Spleen (tissue), 7 donors: ENCODE measurements at regions not wholly inside any gene's neighbourhood (a gene's known extent, or its start where the extent isn't known, plus 50 kb on each side); places are given as distances from the start of the nearest gene placed in this dataset.

Experiments
- POLR2A ChIP-seq, 3 donors: fragments of 450-650 bp; IDR thresholded peaks; one replicate each; pipeline ENCODE4 v1.5.1; 2017; ENCODE audit warnings: antibody characterized with exemption in 3 of 3, mild to moderate bottlenecking in 1 of 3
- POLR2AphosphoS5 ChIP-seq, 3 donors: sonication (generic); formaldehyde crosslinking; IDR thresholded peaks; one replicate each; pipeline ENCODE4 v1.5.1; 2017; ENCODE audit warnings: antibody characterized with exemption in 3 of 3
- TF ChIP-seq, protein P1 (sequence below), 11 experiments: fragments of 200-600 bp in 7 of 11; fragments of 450-650 bp in 4 of 11; sonication (generic) in 4 of 11; IDR thresholded peaks in 8 of 11; conservative IDR thresholded peaks in 3 of 11; 1 replicate in 7 of 11; 2 replicates in 4 of 11; pipeline versions ENCODE4 v1.4.0 to v1.8.0; 2016 to 2021; ENCODE audit warnings: antibody characterized with exemption in 11 of 11, inconsistent platforms in 4 of 11, mild to moderate bottlenecking in 1 of 11
- donor health status: DM: no; HTN: no; CAD: no; lungs with moderate emphysema.
- donor health status: DM: no; HTN: no; CAD: no.
- donor health status: DM: no; HTN: no; CAD: no.

DNA sequence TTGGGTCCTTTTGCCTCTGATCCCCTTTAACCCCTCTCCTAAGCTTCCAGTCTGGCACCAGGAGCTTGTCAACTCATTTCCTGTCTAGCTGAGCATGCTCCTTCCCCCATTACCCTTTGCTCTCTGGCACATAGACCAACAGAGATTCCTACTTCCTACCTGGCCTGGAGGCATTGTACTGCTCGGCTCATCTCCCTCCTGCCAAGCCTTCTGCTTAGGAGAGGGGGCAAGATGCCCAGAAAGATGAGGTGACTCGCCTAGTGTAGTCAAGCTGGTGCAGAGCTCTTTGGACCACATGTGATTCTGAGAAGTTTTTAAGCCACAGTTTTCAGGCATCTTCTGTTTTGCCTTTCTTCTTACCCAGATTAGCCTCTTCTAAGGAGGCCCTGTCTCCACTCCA is 95.4 kb downstream of the ZNF621 start:
- TF ChIP-seq POLR2A (IDR thresholded peaks at IDR 0.05) (no peak), POLR2AphosphoS5 (IDR thresholded peaks at IDR 0.05) (no peak)
- TF ChIP-seq, protein P1, sequence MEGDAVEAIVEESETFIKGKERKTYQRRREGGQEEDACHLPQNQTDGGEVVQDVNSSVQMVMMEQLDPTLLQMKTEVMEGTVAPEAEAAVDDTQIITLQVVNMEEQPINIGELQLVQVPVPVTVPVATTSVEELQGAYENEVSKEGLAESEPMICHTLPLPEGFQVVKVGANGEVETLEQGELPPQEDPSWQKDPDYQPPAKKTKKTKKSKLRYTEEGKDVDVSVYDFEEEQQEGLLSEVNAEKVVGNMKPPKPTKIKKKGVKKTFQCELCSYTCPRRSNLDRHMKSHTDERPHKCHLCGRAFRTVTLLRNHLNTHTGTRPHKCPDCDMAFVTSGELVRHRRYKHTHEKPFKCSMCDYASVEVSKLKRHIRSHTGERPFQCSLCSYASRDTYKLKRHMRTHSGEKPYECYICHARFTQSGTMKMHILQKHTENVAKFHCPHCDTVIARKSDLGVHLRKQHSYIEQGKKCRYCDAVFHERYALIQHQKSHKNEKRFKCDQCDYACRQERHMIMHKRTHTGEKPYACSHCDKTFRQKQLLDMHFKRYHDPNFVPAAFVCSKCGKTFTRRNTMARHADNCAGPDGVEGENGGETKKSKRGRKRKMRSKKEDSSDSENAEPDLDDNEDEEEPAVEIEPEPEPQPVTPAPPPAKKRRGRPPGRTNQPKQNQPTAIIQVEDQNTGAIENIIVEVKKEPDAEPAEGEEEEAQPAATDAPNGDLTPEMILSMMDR (IDR thresholded peaks at IDR 0.05 in 8 of 11, conservative IDR thresholded peaks at IDR 0.05 in 3 of 11): no peak
